A549 (cell line): ENCODE measurements at regions not wholly inside any gene's neighbourhood (a gene's known extent, or its start where the extent isn't known, plus 50 kb on each side); places are given as distances from the start of the nearest gene placed in this dataset.

ENCODE experiments used
- CTCF ChIP-seq: fragments of >200 bp; sonication (Bioruptor Twin); formaldehyde crosslinking; IDR thresholded peaks from 3 replicates; pipeline ENCODE4 v1.5.1; 2016
- ESRRA ChIP-seq: fragments of 150-350 bp; IDR thresholded peaks from 2 replicates; pipeline ENCODE4 v1.6.1; 2014; ENCODE audit warnings: mild to moderate bottlenecking, low read length, borderline replicate concordance
- FOSL2 ChIP-seq, 2 experiments: fragments of 450-650 bp in 1 of 2; fragments of >200 bp in 1 of 2; sonication (Bioruptor Twin) in 1 of 2; formaldehyde crosslinking; IDR thresholded peaks; 2 replicates each; pipeline versions ENCODE4 v1.5.0 to v1.6.1; 2016 to 2020; ENCODE audit warnings: mild to moderate bottlenecking in 1 of 2, moderate library complexity in 1 of 2
- REST ChIP-seq: fragments of 200-600 bp; sonication (generic); IDR thresholded peaks from 2 replicates; pipeline ENCODE4 v1.6.1; 2016; ENCODE audit warnings: antibody characterized with exemption, mild to moderate bottlenecking, moderate library complexity
- USF2 ChIP-seq: fragments of 450-650 bp; IDR thresholded peaks from 2 replicates; pipeline ENCODE4 v1.6.1; 2014; ENCODE audit warnings: antibody characterized with exemption

GRCh38 chr14:98840511-98840910 is 431.5 kb downstream of the BCL11B start:
- no peak for TF ChIP-seq CTCF
- no peak for TF ChIP-seq REST
- TF ChIP-seq FOSL2 (IDR thresholded peaks at IDR 0.05) = no peak
- no peak for TF ChIP-seq FOSL2 (CRISPR knock-in tag; IDR thresholded peaks at IDR 0.05)
- TF ChIP-seq USF2 = no peak
- no peak for TF ChIP-seq ESRRA
